ENCODE measurements at regions not wholly inside any gene's neighbourhood (a gene's known extent, or its start where the extent isn't known, plus 50 kb on each side); places are given as distances from the start of the nearest gene placed in this dataset.

- no peak overlapping the region for H3K23ac ChIP-seq (ENCODE audit: low read length in 2 of 2)
- no peaks in the 10 kb centered on the region for H3K79me1 ChIP-seq (replicated peaks; ENCODE audit: low read length, poor library complexity, severe bottlenecking)
- H2AFZ ChIP-seq (ENCODE audit: low read depth, low read length), result no peak overlapping the region
- H4K91ac ChIP-seq (ENCODE audit: low read length), result no peak overlapping the region
- no peak overlapping the region for H2BK15ac ChIP-seq (ENCODE audit: low read depth, poor library complexity, severe bottlenecking)
- H3K27ac ChIP-seq (ENCODE audit: low read length, poor library complexity, severe bottlenecking), result no peak overlapping the region
- no peak overlapping the region for H3K4me2 ChIP-seq (ENCODE audit: low read length, poor library complexity, severe bottlenecking)
- no peak overlapping the region for H3K18ac ChIP-seq (ENCODE audit: low read depth in 1 of 2, low read length in 2 of 2)
- no peak for DNase-seq
- H3K27me3 ChIP-seq (ENCODE audit: control insufficient read depth in 1 of 2, insufficient read depth in 1 of 2, low read length in 2 of 2), result no peaks in the 10 kb centered on the region
- no peaks in the 10 kb centered on the region for H3K36me3 ChIP-seq (ENCODE audit: control insufficient read depth in 1 of 2, insufficient read depth in 2 of 2, low read depth in 1 of 2, low read length in 2 of 2)
- H2BK120ac ChIP-seq (ENCODE audit: low read depth, low read length), result no peak overlapping the region
- no peak overlapping the region for H3K4ac ChIP-seq (ENCODE audit: low read depth in 1 of 2, low read length in 2 of 2)
- no peak overlapping the region for H4K8ac ChIP-seq (ENCODE audit: low read length)
- H2AK5ac ChIP-seq (ENCODE audit: low read length, severe bottlenecking), result no peak overlapping the region
- no peak overlapping the region for H3K14ac ChIP-seq (ENCODE audit: low read length in 2 of 2)
- peaks cover 2% of the 10 kb centered on the region for H3K4me1 ChIP-seq (ENCODE audit: control insufficient read depth, insufficient read depth, low read depth, low read length)
- H3K9me3 ChIP-seq (ENCODE audit: control insufficient read depth, low read length), result no peaks in the 10 kb centered on the region
- no peak overlapping the region for H3K9ac ChIP-seq (ENCODE audit: low read length)
- WGBS, result 94% methylated on average over 3 of the region's 3 CpGs
- no peak overlapping the region for H3K4me3 ChIP-seq (ENCODE audit: insufficient read depth in 1 of 2, low read depth in 1 of 2, low read length in 2 of 2)
- no peak overlapping the region for H2BK5ac ChIP-seq (ENCODE audit: low read depth, low read length, poor library complexity, severe bottlenecking)
- H2BK12ac ChIP-seq (ENCODE audit: low read length in 2 of 2), result peak overlapping the region in 1 of 2 experiments; percentile 45
Observed at GRCh38 chr6:105814745-105815536, 271.2 kb upstream of the PRDM1 start.

GRCh38 chr6:105810922-105811482 is 275.1 kb upstream of the PRDM1 start:
- Histone ChIP-seq H3K79me1 (replicated peaks; ENCODE audit: low read length, poor library complexity, severe bottlenecking) (no peaks in the 10 kb centered on the region), H3K4me2 (ENCODE audit: low read length, poor library complexity, severe bottlenecking) (no peak overlapping the region), H3K4me1 (ENCODE audit: control insufficient read depth, insufficient read depth, low read depth, low read length) (peaks cover 2% of the 10 kb centered on the region), H4K8ac (ENCODE audit: low read length) (peak overlapping the region; percentile 36), H3K23ac (ENCODE audit: low read length in 2 of 2) (no peak overlapping the region), H3K9me3 (ENCODE audit: control insufficient read depth, low read length) (no peaks in the 10 kb centered on the region), H2AK5ac (ENCODE audit: low read length, severe bottlenecking) (no peak overlapping the region), H4K91ac (ENCODE audit: low read length) (peak overlapping the region; percentile 54), H3K4ac (ENCODE audit: low read depth in 1 of 2, low read length in 2 of 2) (peak overlapping the region in 1 of 2 experiments; percentile 83), H3K36me3 (ENCODE audit: control insufficient read depth in 1 of 2, insufficient read depth in 2 of 2, low read depth in 1 of 2, low read length in 2 of 2) (no peaks in the 10 kb centered on the region), H3K27ac (ENCODE audit: low read length, poor library complexity, severe bottlenecking) (no peak overlapping the region), H2BK15ac (ENCODE audit: low read depth, poor library complexity, severe bottlenecking) (no peak overlapping the region), H3K14ac (ENCODE audit: low read length in 2 of 2) (no peak overlapping the region), H2BK12ac (ENCODE audit: low read length in 2 of 2) (peak overlapping the region in 1 of 2 experiments; percentile 78), H3K18ac (ENCODE audit: low read depth in 1 of 2, low read length in 2 of 2) (peak overlapping the region; percentile 27 to 72), H2BK5ac (ENCODE audit: low read depth, low read length, poor library complexity, severe bottlenecking) (no peak overlapping the region), H3K27me3 (ENCODE audit: control insufficient read depth in 1 of 2, insufficient read depth in 1 of 2, low read length in 2 of 2) (no peaks in the 10 kb centered on the region), H2AFZ (ENCODE audit: low read depth, low read length) (no peak overlapping the region), H3K9ac (ENCODE audit: low read length) (peak overlapping the region; percentile 12), H2BK120ac (ENCODE audit: low read depth, low read length) (peak overlapping the region; percentile 71), H3K4me3 (ENCODE audit: insufficient read depth in 1 of 2, low read depth in 1 of 2, low read length in 2 of 2) (no peak overlapping the region)
- no peak for DNase-seq
- WGBS, result 100% methylated on average over 3 of the region's 3 CpGs

GRCh38 chr6:105810105-105810921 is 275.8 kb upstream of the PRDM1 start:
- H3K9me3 ChIP-seq (ENCODE audit: control insufficient read depth, low read length), result no peaks in the 10 kb centered on the region
- H3K23ac ChIP-seq (ENCODE audit: low read length in 2 of 2), result no peak overlapping the region
- H3K27ac ChIP-seq (ENCODE audit: low read length, poor library complexity, severe bottlenecking), result no peak overlapping the region
- peak overlapping the region in 1 of 2 experiments; percentile 28 for H3K18ac ChIP-seq (ENCODE audit: low read depth in 1 of 2, low read length in 2 of 2)
- no peaks in the 10 kb centered on the region for H3K36me3 ChIP-seq (ENCODE audit: control insufficient read depth in 1 of 2, insufficient read depth in 2 of 2, low read depth in 1 of 2, low read length in 2 of 2)
- H2BK5ac ChIP-seq (ENCODE audit: low read depth, low read length, poor library complexity, severe bottlenecking), result no peak overlapping the region
- no peak overlapping the region for H3K4me2 ChIP-seq (ENCODE audit: low read length, poor library complexity, severe bottlenecking)
- no peaks in the 10 kb centered on the region for H3K79me1 ChIP-seq (replicated peaks; ENCODE audit: low read length, poor library complexity, severe bottlenecking)
- no peak overlapping the region for H3K4me3 ChIP-seq (ENCODE audit: insufficient read depth in 1 of 2, low read depth in 1 of 2, low read length in 2 of 2)
- no peak overlapping the region for H2AFZ ChIP-seq (ENCODE audit: low read depth, low read length)
- H2AK5ac ChIP-seq (ENCODE audit: low read length, severe bottlenecking), result no peak overlapping the region
- no peak overlapping the region for H4K8ac ChIP-seq (ENCODE audit: low read length)
- H2BK15ac ChIP-seq (ENCODE audit: low read depth, poor library complexity, severe bottlenecking), result no peak overlapping the region
- no peak overlapping the region for H2BK120ac ChIP-seq (ENCODE audit: low read depth, low read length)
- 32% methylated on average over 3 of the region's 4 CpGs for WGBS
- peak; percentile 87 for DNase-seq
- peak overlapping the region; percentile 43 for H3K9ac ChIP-seq (ENCODE audit: low read length)
- H3K4ac ChIP-seq (ENCODE audit: low read depth in 1 of 2, low read length in 2 of 2), result peak overlapping the region in 1 of 2 experiments; percentile 72
- H4K91ac ChIP-seq (ENCODE audit: low read length), result no peak overlapping the region
- no peaks in the 10 kb centered on the region for H3K27me3 ChIP-seq (ENCODE audit: control insufficient read depth in 1 of 2, insufficient read depth in 1 of 2, low read length in 2 of 2)
- H2BK12ac ChIP-seq (ENCODE audit: low read length in 2 of 2), result peak overlapping the region; percentile 44 to 56
- peaks cover 2% of the 10 kb centered on the region for H3K4me1 ChIP-seq (ENCODE audit: control insufficient read depth, insufficient read depth, low read depth, low read length)
- no peak overlapping the region for H3K14ac ChIP-seq (ENCODE audit: low read length in 2 of 2)

GRCh38 chr6:105808571-105808970 is 277.6 kb upstream of the PRDM1 start:
- 96% methylated on average over 2 of the region's 2 CpGs for WGBS
- Histone ChIP-seq H2BK5ac (ENCODE audit: low read depth, low read length, poor library complexity, severe bottlenecking) (no peak overlapping the region), H2BK12ac (ENCODE audit: low read length in 2 of 2) (peak overlapping the region in 1 of 2 experiments; percentile 88), H3K4ac (ENCODE audit: low read depth in 1 of 2, low read length in 2 of 2) (no peak overlapping the region), H3K18ac (ENCODE audit: low read depth in 1 of 2, low read length in 2 of 2) (no peak overlapping the region), H3K9me3 (ENCODE audit: control insufficient read depth, low read length) (peaks cover 5% of the 10 kb centered on the region), H3K27ac (ENCODE audit: low read length, poor library complexity, severe bottlenecking) (no peak overlapping the region), H3K9ac (ENCODE audit: low read length) (no peak overlapping the region), H3K23ac (ENCODE audit: low read length in 2 of 2) (no peak overlapping the region), H3K36me3 (ENCODE audit: control insufficient read depth in 1 of 2, insufficient read depth in 2 of 2, low read depth in 1 of 2, low read length in 2 of 2) (no peaks in the 10 kb centered on the region), H2BK15ac (ENCODE audit: low read depth, poor library complexity, severe bottlenecking) (no peak overlapping the region), H3K4me3 (ENCODE audit: insufficient read depth in 1 of 2, low read depth in 1 of 2, low read length in 2 of 2) (no peak overlapping the region), H2BK120ac (ENCODE audit: low read depth, low read length) (no peak overlapping the region), H3K14ac (ENCODE audit: low read length in 2 of 2) (no peak overlapping the region), H3K27me3 (ENCODE audit: control insufficient read depth in 1 of 2, insufficient read depth in 1 of 2, low read length in 2 of 2) (no peaks in the 10 kb centered on the region), H3K4me2 (ENCODE audit: low read length, poor library complexity, severe bottlenecking) (no peak overlapping the region), H3K79me1 (replicated peaks; ENCODE audit: low read length, poor library complexity, severe bottlenecking) (no peaks in the 10 kb centered on the region), H4K8ac (ENCODE audit: low read length) (no peak overlapping the region), H2AK5ac (ENCODE audit: low read length, severe bottlenecking) (no peak overlapping the region), H3K4me1 (ENCODE audit: control insufficient read depth, insufficient read depth, low read depth, low read length) (peaks cover 2% of the 10 kb centered on the region), H4K91ac (ENCODE audit: low read length) (no peak overlapping the region), H2AFZ (ENCODE audit: low read depth, low read length) (no peak overlapping the region)
- no peak for DNase-seq

Data from mesenchymal stem cell (in vitro differentiated cells and primary cell).